HUDEP-2 (cell line): ENCODE measurements at regions not wholly inside any gene's neighbourhood (a gene's known extent, or its start where the extent isn't known, plus 50 kb on each side); places are given as distances from the start of the nearest gene placed in this dataset.
A peak's percentile ranks its signal among the peaks of the same experiment; 100 is the strongest.

Source experiments
- DNase-seq, 76 experiments: peaks; one replicate each; lab custom pipeline; 2025; ENCODE audit not compliant: unreplicated experiment in 76 of 76; lab: John Stamatoyannopoulos, UW

DNA sequence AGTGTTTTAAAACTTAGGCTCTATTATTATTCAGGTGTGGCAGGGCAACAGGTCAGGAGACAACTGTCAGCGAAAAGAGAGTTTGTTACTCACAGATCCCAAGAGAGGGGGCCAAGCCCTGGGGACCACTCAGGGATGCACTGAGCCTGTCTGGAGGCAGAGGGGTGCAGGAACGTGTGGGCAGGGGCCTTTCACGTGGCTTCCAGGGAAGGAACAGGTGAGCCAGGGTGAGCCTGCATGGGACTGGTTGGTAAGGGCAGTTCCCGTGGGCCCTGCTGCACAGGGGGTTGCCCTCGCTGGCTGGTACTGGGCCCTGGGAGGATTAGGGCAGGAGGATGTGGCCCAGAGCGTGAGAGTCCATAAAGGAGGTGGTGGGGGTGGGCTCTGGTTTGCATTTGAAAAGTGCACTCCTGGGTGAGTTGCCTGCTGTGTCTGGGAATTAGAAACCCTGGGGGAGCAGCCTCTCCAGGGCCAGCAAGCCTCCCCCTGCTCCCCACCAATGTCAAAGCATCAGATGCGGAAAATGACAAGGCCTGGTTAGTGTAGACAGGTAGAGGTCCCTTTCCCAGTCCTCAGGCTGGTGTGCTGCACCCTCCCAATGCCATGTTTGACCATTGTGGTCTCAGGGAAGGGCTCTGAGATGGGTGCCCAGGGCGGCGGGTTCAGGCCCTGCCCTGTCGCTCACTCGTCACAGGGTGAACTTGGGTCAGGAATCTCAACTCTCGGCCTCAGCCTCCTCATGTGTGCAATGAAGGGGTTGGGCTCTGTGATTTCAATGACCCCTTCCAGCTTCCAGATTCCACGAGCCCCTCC lies 127.4 kb upstream of the RPS6KA2 start:
- no peak for DNase-seq

DNA sequence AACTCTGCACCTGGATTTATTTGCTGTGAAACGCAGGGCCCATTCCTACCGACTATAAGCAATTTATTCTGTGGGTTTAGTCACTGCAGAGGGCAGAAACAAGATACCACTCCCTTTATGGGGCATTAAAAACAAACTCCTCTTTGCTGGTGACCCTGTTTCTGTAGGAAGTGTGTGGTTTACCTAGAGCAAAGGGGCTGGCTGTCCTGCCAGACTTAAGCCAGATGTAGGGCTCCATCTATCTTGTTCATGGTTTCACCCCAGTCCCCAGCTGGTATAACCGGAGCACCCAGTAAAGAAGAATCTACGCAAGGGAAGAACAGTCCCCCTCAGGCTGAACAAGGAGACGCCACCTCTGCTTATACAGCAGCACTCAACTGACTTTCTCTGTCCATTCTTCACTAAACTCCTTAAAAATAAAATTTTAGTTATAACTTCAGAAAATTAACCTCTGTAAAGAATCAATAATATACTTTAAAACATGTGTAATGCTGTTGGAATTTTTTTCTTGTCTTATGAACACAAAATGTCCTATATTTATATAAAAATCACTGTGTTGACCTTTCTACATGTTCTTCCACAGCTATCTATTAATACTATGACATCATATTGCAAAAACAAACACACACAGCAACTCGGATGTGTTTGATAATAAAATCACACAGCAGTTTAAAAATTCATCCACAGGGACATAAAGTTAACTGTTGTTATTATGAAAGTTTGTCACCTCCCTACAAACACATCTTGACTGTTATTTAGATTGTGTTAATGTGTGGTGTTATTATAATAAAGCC lies 126.1 kb upstream of the RPS6KA2 start:
- no peak for DNase-seq

DNA sequence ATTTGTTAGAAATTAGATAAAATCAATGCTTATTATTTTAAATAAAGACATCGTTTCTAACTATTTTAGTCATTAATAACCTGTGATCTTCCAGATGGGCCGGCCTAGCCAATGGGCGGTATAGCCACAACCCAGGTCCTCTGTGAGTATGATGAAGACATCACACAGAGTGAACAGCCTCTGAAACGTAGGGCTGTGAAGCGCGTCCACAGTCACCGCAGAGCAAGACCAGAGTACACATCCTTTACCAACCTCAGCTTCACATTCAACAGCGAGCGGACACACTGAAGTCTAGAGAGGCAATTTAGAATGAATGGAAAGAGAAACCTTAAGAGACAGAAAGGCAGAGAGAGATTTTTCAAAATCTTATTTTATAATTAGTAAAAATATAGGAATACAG lies 125.0 kb upstream of the RPS6KA2 start:
- no peak for DNase-seq

DNA sequence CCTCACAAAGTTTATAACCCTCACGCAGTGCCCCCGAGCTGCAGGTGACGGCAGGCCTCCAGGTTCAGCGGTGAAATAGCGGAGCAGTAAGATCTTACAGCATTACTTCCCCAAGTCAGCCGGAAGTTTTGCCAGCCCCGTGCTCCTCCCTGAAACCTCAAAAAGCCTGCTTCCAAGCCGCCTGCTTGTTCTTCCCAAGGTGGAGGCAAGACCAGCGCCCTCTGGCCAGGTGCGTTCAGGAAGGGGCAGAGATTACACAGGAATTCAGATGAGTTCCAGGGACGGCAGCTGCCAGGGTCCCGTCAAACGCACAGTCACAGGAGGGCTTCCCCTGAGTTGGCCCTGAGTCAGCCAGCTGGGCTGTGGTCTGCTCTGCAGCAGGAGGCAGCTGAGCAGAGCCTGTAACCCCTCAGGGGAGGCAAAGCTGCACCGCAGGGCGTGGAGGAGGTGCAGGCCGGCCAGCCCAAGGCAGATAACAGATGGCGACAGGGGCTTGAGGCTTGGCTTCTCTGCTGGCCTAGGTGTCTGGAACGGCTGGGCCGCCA lies 124.1 kb upstream of the RPS6KA2 start:
- DNase-seq = peak in 6 of 76 experiments; percentile 14 to 41 (median 26)

GRCh38 chr6:166750108-166750793 lies 123.2 kb upstream of the RPS6KA2 start:
- DNase-seq = no peak

- DNase-seq = no peak
Observed at GRCh38 chr6:166749666-166750065, 122.6 kb upstream of the RPS6KA2 start.

DNA sequence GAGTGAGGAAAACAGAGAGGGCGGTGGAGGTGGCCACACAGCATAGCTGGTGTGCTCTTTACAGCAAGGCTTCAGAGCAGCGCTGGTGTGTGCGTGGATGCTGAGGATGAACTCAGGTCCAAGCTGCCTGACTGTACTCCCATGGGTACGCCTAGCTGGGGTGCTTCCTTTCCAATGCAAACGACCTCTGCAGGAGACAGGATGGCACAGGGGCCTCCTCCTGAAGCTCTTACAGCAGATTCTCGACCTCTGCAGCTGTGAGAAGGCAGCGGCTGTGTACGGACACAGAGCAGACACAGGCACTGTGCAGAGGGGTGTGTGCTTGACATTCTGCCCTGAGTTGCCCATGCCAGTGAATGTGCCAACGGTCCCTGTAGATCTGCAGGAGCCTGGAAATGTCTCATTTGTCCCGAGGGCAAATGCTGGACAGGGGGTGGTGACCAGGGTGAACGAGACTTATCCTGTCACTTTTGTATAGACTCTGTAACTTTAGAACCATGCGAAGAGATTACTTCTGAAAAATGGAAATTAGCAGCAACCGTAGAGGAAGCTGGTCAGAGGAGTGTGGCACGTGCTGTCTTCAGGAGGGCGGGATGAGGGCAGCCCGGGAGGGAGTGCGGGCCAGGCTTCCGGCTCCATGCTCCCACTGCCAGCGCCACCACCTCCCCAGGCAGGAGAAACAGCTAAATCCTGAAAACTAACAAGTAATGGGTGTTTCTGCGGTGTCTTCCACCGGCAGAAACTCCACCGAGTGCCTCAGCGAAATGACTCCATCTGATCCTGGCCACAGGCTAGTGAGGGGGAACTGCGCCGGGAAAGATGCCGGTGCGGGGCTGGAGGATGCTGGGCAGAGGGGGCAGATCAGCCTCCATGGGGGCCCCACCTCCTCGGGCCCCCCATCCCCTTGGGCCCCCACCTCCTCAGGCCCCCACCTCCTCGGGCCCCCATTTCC lies 120.9 kb upstream of the RPS6KA2 start:
- DNase-seq = no peak

- no peak for DNase-seq
Observed at GRCh38 chr6:166745801-166746668, 119.0 kb upstream of the RPS6KA2 start.

- no peak for DNase-seq
Observed at GRCh38 chr6:166744223-166745134, 117.4 kb upstream of the RPS6KA2 start.

DNA sequence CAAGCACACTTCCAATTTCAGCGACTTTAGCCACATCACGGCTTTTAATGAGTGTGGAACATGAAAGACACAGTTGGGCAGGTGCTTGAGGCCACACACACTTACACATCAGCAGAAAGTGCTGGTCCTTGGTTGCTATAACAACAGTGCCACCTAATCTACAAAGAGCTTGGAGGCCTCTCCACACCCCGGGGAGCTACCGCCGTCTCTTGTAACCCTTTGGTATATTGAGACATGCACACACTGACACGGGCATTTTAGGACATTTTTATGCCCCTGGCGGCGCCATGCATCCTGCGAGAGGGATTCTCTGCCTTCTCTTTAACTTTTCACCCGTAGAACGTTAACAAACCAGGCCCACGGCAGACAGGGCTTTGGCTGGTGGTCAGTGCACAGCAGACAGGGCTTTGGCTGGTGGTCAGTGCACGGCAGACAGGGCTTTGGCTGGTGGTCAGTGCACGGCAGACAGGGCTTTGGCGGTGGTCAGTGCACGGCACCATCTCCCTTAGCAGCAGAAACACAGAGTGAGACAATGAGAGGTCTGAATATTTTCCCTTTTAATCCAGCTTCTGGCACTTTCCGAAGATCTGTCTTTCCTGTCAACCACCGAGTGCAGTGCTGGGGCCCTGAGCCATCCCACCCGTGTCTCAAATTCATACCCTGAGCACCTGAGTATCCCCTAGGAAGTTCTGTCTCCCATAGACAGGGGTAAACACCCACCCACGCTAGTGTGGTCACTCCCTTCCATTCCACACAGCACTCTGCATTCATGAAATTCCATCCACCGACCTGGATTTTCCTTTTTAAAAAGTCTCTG lies 116.6 kb upstream of the RPS6KA2 start:
- DNase-seq = no peak

- no peak for DNase-seq
Observed at GRCh38 chr6:166742981-166743380, 115.9 kb upstream of the RPS6KA2 start.

DNA sequence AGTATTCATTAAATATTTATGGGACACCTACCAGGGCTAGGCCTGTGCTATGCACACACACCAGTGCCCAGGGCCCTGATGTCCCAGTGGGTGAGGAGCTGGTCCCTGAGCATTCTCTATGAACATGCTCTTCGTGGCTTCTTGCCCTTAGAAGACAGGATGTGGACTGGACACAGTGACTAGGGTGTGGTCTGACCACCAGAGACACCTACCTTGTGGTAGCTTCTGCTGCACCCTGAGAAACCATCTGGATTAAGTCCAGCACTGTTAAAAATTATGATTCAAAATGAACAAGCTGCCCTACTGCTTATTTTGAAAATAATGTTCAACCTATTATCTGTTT lies 112.9 kb upstream of the RPS6KA2 start:
- no peak for DNase-seq

- no peak for DNase-seq
Observed at GRCh38 chr6:166739117-166739975, 112.3 kb upstream of the RPS6KA2 start.

DNA sequence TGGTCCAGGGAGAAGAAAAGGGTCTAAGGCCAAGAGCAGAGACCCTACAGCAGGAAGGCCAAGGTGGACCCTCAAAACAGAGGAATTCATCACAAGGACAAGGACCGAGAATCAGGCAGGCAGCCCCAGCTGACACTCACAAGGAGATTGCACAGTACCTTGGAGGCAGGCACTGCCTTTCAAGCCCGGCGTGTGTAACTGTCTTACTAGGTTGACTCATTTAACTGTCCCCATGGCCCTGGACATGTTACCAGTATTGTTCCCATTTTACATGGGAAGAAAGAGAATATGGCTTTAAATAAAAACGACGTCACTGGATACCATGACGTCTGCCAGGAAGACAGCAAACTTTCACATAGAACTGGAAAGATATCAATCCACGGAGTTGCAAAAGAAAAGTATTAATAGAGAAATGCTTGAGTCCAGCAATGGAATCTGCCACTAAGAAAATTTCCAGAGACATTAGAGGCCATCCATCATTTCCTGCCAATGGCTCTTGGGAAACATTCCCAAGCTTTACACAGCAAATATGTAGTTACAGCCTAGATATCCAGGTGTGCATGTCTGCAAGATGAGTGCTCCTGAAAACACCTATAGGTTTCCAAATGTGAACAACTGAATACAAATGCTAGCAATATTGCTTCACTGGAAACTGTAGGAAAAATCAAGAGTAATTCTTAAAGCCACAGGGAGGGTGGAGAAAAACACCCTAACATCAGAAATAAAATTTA lies 111.5 kb upstream of the RPS6KA2 start:
- DNase-seq = no peak

- DNase-seq = peak in 5 of 76 experiments; percentile 13 to 41 (median 26)
Observed at GRCh38 chr6:166737261-166737660, 110.2 kb upstream of the RPS6KA2 start.

DNA sequence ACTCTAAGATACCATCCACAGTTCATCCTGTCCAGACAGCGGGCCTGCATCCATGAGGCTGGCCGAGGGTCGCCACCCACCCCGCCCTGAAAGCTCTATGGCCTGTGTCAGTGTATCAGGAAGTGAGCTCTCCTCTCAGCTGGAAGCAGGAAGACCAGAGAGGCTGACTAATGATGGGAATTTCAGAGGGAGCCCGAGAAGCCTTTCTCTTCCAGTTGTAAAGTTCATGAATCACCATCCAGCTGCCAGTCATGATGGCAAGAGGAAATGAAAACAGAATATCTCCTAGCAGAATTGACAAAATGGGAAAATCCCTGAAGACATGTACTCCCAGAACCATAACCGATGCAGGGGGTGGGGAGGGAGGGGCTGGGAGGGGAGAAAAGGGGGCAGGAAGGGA lies 109.6 kb upstream of the RPS6KA2 start:
- no peak for DNase-seq
